HG03460 (cell line): ENCODE measurements at regions not wholly inside any gene's neighbourhood (a gene's known extent, or its start where the extent isn't known, plus 50 kb on each side); places are given as distances from the start of the nearest gene placed in this dataset.

Experiments
- ATAC-seq: cut with Tn5 transposase; IDR thresholded peaks from one replicate; pipeline ENCODE4 v1.9.1; 2021; ENCODE audit not compliant: unreplicated experiment

DNA sequence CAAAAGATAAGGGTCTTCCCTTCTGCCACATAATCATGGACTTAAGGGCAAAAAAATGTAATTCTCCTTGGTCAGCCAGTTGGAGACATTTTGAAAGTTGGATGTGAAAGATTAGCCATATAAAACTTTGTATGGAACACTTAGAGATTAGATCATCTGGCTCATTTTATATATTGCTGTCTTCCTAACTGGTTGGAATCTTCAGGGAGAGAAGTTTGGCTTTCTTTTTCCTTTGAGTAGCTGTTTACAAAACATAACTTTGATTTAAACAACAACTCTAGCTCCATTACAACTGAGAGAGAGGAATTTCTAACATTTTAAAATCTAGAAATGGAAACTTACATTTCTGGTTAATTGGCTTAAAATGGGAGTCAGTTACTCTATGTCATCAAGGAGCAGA is 132.7 kb downstream of the RDH14 start:
- ATAC-seq = no peak

- no peak for ATAC-seq
Measured at GRCh38 chr2:18426174-18426573, 134.3 kb downstream of the RDH14 start.

GRCh38 chr2:18425210-18425703 is 135.2 kb downstream of the RDH14 start:
- ATAC-seq = no peak

DNA sequence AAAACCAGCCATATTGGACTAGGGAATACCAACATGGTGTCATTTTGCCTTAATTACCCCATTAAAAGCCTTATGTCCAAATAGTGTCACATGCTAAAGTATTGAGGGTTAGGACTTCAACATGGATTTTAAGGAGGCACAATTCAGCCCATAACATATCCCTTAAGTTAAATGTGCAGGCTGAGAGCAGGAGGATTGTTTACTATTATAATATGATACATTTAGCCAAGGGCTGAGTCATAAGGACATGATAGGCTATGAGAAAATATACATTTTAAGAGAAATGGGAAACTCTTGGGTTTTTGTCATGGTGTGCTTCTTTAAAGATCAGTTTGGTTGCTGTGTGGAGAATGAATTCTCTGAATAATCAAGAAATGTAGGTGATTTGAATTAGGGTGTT is 136.8 kb downstream of the RDH14 start:
- ATAC-seq = no peak

DNA sequence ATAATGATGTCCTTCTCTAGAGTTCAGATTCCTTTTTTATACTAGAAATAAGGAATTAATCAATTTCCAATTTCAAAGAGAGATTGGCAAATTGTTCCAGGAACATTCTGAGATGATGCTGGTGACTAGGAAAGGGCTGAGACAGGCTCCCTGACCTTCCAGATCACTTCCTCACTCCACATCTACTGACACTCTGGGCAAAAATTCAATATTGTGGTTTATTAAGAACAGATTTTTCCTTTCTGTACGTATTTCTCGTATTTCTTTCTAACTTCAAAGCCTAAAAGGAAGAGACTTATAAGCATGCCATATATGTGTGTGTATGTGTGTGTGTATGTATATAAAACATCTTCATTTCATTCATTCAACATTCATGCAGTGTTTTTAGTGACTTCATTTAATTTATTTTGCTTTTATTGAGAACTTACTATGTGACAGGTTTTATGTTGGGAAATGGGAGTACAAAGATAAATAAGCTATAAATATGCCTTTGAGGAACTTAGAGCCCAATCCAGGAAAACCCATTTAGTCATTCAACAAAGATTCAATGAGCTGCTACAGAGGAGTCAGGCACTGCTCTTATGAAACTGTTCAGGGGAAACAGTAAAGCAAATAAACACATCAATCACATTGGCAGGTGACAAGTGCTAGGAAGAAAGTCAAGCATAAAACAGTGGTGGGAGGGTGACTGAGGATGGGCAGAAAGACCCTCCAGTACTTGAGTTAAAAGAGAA is 137.9 kb downstream of the RDH14 start:
- ATAC-seq = no peak

DNA sequence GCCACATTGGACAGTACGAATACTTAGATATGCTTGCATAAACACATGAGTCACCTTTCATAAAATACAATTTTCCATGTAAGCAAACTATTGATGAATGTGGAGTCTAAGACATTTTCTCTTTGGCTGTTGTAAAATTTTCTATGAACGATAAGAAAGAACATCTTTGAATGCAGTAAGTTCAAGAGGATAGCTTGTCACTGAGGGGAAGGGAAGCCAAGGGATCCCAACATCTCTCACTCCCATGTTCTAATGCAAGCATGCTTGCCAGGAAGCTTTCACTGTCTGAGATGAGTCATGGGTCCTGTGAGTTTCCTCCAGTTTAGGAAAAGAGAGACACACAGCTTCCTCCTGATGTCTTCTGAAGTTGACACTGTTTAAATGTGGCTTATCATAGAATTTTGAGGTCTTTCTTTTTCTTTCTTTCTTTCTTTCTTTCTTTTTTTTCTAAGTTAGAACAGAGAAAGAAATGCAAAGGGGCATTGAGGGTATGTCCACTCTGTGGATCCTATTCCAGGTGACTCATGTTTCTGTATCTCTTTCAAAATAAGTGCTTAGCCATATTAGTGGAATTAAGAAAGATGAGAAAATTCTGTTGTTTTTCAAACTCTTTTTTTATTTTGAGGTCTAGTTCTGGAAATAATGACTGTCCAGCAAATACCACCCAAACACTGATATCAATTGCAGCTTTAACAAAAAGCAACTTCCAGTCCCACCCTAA is 146.6 kb downstream of the RDH14 start:
- no peak for ATAC-seq

- no peak for ATAC-seq
Measured at GRCh38 chr2:18412980-18413675, 147.3 kb downstream of the RDH14 start.

DNA sequence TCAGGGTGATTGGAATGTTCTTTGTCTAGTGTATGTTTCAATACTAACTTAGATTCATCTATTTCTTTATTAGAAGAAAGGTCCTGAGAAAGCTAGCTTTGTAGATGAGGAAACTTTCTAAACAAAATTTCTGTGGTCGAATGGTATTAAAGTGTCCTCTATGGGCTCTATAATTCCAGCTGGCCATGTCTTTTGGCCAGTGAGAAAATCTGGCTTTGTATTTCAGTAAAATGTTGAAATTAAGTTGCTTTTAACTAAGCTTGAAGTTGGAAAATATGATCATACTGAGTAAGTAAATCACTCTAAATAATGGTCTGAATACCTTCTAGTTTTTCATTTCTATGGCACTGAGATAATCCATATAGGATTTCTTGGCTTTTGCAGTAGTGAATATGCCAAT is 148.8 kb downstream of the RDH14 start:
- no peak for ATAC-seq

DNA sequence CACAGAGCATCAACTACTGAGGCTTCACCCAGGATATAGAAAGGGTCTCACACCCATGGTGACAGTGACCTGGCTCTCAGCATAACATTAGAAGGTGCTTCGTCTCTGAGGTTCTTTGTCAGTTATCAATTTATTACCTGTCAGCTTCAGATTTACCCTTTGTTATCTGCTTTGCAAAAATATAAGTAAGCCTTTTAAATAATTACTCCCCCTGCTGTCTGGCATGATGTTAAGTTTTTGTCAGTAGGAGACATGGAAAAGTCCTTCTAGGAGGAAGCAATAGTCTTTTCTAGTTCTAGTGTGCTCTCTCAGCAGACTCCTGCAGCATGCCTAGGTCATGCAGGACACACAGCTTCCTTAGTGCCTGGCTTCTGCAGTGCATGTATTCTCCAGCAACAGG is 149.9 kb downstream of the RDH14 start:
- no peak for ATAC-seq

DNA sequence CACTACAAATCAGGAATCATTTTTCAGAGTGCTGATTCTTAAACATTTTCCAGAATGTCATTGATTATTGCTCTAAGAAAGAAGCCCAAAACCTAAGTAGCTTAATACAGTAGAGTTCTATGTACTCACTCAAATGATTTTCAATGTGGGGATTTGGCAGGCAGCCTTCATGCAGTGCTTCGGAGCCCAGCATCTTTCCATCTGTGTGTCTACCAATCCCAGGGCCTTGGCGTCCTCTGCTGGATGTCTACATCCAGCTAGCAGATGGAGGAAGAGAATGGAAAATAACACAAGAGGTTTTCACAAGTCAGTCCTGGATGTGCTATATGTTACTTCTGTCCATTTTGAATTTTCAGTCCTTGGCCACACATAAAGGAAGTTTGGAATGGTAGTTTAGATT is 151.8 kb downstream of the RDH14 start:
- no peak for ATAC-seq

GRCh38 chr2:18406219-18406618 is 154.2 kb downstream of the RDH14 start:
- no peak for ATAC-seq

DNA sequence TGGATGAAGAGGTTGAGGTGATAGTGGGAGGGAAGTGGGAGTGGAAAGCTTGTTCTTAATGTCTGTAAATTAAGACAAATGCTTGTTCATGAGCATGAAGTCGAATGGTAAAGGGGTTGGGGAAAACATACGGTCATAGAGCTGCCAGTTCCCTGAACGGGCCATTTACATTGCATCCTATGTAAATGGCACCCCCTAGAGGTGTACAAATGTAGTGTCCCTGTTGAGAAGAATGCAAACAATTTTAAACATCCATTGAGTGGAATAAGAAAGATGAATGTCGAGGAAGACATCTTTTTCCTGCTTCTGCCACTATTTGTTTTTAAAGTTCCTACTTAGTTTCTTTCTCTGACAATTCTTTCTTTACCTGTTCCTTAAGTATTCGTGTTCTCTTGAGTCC is 155.7 kb downstream of the RDH14 start:
- ATAC-seq = no peak

DNA sequence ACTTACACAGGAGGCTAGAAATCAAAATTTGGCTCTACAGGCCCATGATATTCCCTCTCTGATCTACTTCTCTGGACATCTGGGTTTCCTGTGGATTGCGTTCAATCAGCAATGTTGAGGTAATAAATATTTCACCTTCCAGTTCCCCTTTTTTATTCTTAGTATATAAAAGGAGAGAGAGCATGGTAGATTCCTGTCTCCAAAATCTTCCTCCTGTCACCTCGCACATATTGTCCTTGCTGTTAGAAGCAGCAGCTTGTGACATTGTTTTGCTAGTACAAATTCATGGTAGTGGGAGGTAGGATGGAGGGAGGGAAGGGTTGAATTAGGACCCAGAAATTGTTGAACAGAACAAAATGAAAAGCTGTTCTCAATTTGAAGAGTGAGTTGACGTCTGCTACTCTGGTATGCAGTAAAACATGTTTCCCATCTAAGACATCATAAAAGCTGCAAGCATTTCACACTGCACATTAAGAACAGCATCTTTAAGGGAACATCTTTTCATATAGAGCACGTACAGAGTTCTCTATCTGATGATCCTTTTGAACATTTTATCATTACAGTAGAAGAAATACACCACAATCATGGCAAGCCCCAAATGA is 156.4 kb downstream of the RDH14 start:
- no peak for ATAC-seq

GRCh38 chr2:18402831-18403230 is 157.6 kb downstream of the RDH14 start:
- no peak for ATAC-seq

DNA sequence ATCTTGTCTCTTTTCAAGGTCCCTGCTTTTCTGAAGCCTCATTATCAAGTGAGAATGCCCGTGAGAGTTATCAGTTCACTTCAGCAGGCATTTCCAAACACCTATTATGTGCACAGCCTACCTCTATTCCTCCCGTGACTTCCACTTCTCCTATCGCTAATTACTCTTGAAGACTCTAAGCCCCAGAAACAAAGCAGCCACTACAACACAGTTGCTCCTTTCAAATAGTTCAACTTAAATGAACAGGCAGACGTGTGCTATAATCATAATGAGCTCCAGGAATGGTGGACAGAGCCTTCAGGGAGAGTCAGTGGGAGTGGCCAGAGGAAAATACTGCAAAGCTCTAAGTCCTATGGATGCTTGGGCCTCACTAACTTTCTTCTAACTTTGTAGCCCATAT is 159.0 kb downstream of the RDH14 start:
- no peak for ATAC-seq

- ATAC-seq = no peak
Measured at GRCh38 chr2:18399601-18400000, 160.9 kb downstream of the RDH14 start.

DNA sequence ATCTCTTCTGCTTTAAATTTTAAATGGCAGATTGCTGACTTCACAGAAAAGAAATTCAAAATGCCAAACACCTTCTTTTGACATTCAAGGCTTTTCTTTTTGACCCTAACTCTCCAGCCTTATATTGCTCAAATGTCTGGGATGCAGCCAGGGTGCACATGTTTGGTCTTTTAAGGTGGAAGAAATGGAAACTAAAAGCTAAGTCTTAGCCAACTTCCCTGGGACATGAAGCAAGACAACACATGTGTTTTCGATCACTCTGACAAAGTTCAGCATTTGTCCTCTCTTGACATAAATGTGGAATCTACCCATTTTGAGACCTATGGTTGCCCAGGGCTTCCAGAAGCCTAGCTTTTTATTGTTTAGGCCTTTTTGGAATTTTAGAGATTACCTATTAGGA is 161.6 kb downstream of the RDH14 start:
- ATAC-seq = no peak

DNA sequence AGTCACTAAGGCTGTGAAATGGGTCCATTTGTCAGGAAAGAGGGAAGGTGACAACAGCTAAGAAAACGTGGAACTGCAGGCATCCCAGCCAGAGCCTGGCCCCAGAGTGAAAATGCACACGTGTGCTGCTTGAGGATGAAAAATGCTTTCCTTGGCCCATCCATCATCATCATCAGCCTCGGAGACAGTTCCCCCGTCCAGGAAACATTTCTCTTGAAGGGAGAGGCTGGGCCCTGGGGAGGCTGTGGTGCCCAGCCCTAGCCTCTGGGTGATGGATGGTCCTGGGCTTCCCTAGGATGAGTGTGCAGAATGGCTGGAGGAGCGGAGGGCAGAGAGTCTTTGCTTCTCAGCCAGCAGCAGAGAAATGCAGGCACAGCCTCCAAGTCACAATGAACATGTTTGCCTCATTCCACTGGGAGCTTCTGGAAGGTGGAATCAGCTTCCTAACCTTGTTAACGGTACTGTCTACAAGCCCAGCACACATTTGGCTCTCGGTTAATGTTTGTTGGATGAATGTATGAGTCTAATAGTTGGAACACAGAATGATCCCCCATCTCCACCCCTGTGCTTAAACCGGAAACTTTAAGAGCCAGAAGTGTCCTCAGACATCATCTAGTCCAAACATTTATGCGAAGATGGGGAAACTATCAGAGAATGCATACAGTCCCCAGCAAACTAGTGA is 164.0 kb downstream of the RDH14 start:
- ATAC-seq = no peak

- ATAC-seq = no peak
Measured at GRCh38 chr2:18395555-18395954, 164.9 kb downstream of the RDH14 start.

GRCh38 chr2:18387441-18388206 is 172.8 kb downstream of the RDH14 start:
- peak; percentile 87 for ATAC-seq
